ENCODE measurements at regions not wholly inside any gene's neighbourhood (a gene's known extent, or its start where the extent isn't known, plus 50 kb on each side); places are given as distances from the start of the nearest gene placed in this dataset.
A peak's percentile ranks its signal among the peaks of the same experiment; 100 is the strongest.

DNA sequence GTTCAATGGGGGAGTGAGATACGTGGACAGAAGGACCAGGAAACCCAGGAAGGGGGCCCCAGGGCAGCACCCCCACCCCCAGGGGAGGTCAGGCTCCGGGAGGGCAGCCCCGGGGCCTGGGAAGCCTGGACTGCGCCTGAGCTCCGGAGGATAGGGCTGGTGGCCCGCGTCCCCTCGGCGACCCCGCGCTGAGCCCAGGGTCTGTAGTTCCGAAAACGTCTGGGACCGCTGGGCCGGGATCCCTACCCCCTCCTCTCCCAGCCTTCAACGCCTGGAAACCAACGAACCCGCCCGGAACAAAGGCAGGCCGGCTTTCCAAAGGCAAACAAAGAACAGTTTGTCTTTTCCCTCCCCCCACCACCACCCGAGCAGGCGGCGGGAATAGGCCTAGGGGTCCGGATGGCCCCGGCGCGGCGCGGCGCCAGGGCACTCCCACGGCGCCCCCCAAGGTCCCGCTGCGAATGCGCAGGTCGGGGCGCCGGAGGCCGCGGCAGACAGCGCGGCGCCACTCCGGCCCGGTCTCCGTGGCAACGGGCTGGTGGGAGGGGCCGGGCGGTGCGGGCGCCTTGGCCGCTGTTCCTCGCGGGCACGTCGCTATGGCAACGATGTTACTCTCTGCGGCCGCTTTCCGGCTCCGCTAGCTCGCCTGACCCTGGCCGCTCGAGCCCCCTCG lies 58.5 kb downstream of the IGLL1 start (continued):
- TF ChIP-seq MXI1 (IDR thresholded peaks at IDR 0.05; ENCODE audit: borderline replicate concordance, low read depth, low read length) (peak; percentile 81), BHLHE40 (IDR thresholded peaks at IDR 0.05; ENCODE audit: low read depth, low read length) (no peak)

DNA sequence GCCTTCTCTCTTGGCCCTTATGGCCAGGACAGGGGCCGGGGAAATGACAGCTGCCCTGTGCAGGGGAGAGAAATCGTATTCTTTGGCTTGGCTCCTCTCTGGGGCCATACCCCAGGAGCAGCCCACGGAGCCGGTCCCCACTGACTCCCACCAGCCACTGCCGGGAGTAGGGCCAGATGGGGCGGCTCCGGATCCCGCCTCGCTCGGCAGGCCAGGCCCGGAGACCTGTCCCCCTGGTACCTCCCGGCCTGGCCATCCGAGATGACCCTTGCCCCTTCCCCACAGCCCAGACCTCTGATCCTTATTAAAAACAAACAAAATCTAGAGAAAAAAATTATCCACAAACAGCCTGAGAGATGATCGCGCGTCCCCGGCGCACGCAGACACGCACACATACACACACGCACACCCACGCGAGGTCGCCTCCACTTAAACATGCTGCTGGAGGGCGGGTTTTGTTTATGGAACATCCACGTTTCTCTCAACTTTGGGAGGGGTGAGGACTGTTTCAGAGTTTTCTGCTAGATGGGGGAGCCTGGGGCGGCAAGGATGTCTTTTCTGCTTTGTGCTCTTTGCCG lies 59.1 kb downstream of the IGLL1 start:
- H2AK9ac ChIP-seq (replicated peaks; ENCODE audit: low read depth, low read length, poor library complexity), result peak overlapping the region; percentile 87
- H2AFZ ChIP-seq (replicated peaks; ENCODE audit: low read length, poor library complexity), result peak overlapping the region; percentile 96
- peak overlapping the region; percentile 68; the same call in 1 of the 2 replicates for H3K56ac ChIP-seq (ENCODE audit: extremely low read depth, insufficient read depth, low read length)
- H3K27ac ChIP-seq (ENCODE audit: insufficient read depth, low read length), result peak overlapping the region; percentile 83
- peak overlapping the region; percentile 17 for H2BK5ac ChIP-seq (ENCODE audit: low read depth, low read length, poor library complexity, severe bottlenecking)
- H3K23ac ChIP-seq (ENCODE audit: low read depth, low read length), result peak overlapping the region; percentile 42
- dilution Hi-C loops (cut with HindIII; ENCODE audit: low sequenced_read_pairs, unreplicated experiment), result no loop called here
- peak overlapping the region; percentile 78 for H2BK120ac ChIP-seq (ENCODE audit: low read depth, low read length)
- H3K18ac ChIP-seq (ENCODE audit: low read depth, low read length), result peak overlapping the region; percentile 0; the same call in 1 of the 2 replicates
- peak overlapping the region; percentile 20; the same call in 2 of the 3 replicates for H2BK15ac ChIP-seq (ENCODE audit: low read depth, low read length)
- peak overlapping the region; percentile 28; the same call in 1 of the 2 replicates for H3K4me3 ChIP-seq (ENCODE audit: insufficient read depth, low read depth, low read length)
- H3K4me1 ChIP-seq (ENCODE audit: control insufficient read depth, insufficient read depth, low read length), result peaks cover 9% of the 10 kb centered on the region
- peak overlapping the region; percentile 86 to 94 for H4K8ac ChIP-seq (ENCODE audit: low read depth in 2 of 2, low read length in 2 of 2)
- no TSS peak for BruUV-seq (replicated peaks)
- H3K9me1 ChIP-seq (ENCODE audit: insufficient read depth, low read length), result no peaks in the 10 kb centered on the region
- intact Hi-C loops (cut with micrococcal nuclease), result loop anchor here (5.0 kb wide), 1 partner anchor 119 kb away; no protein-coding TSS in a partner anchor
- H3K9me3 ChIP-seq (ENCODE audit: control insufficient read depth, insufficient read depth, low read length), result no peaks in the 10 kb centered on the region
- H3K14ac ChIP-seq (replicated peaks; ENCODE audit: low read depth, low read length), result peak overlapping the region; percentile 77
- DNase-seq (peak; percentile 29), ATAC-seq (ENCODE audit: low read depth) (peak; percentile 16)
- peak overlapping the region; percentile 11 for H2AK5ac ChIP-seq (ENCODE audit: low read depth, low read length)
- peak overlapping the region; percentile 82 for H2BK20ac ChIP-seq (ENCODE audit: low read depth, low read length)
- peak overlapping the region; percentile 52; the same call in 1 of the 2 replicates for H4K5ac ChIP-seq (ENCODE audit: low read depth, low read length)
- H3K9ac ChIP-seq (ENCODE audit: low read depth, low read length), result peak overlapping the region; percentile 58
- H3K4me2 ChIP-seq (ENCODE audit: low read depth, low read length), result peak overlapping the region; percentile 67; the same call in 1 of the 2 replicates
- WGBS, 2 experiments (ENCODE audit: extremely low coverage in 2 of 2, insufficient read length in 1 of 2), result no CpG with 5 or more reads among the region's 28 CpGs
- no peak for TF ChIP-seq CHD1 (IDR thresholded peaks at IDR 0.05; ENCODE audit: low read depth, low read length)
- TF ChIP-seq MXI1 (IDR thresholded peaks at IDR 0.05; ENCODE audit: borderline replicate concordance, low read depth, low read length), result 0 out of 2 replicates have a peak, but pooled peaks have one; percentile 14
- no peak for TF ChIP-seq RFX5 (IDR thresholded peaks at IDR 0.05; ENCODE audit: low read depth, low read length)
- H3K36me3 ChIP-seq (ENCODE audit: control insufficient read depth, insufficient read depth, low read length), result no peaks in the 10 kb centered on the region
- POLR2A ChIA-PET (ENCODE audit: unreplicated experiment), result no interaction called here
- no peaks in the 10 kb centered on the region for H3K27me3 ChIP-seq (ENCODE audit: control insufficient read depth, insufficient read depth, low read length)
- H4K20me1 ChIP-seq (ENCODE audit: insufficient read depth, low read length), result no peaks in the 10 kb centered on the region
- CTCF ChIA-PET, result no interaction called here
- peak overlapping the region; percentile 82 for H4K91ac ChIP-seq (ENCODE audit: insufficient read depth, low read depth, low read length)
- peak overlapping the region; percentile 81 for H3K4ac ChIP-seq (ENCODE audit: low read depth, low read length)
- in situ Hi-C loops (cut with MboI; ENCODE audit: low sequenced_read_pairs), result loop anchor here (10.0 kb wide), 1 partner anchor 324 kb away; no protein-coding TSS in a partner anchor
- no peaks in the 10 kb centered on the region for H3K79me1 ChIP-seq (ENCODE audit: low read depth in 1 of 2, low read length in 2 of 2)

All from IMR-90 (cell line).